ENCODE measurements at regions not wholly inside any gene's neighbourhood (a gene's known extent, or its start where the extent isn't known, plus 50 kb on each side); places are given as distances from the start of the nearest gene placed in this dataset.
A peak's percentile ranks its signal among the peaks of the same experiment; 100 is the strongest.

DNA sequence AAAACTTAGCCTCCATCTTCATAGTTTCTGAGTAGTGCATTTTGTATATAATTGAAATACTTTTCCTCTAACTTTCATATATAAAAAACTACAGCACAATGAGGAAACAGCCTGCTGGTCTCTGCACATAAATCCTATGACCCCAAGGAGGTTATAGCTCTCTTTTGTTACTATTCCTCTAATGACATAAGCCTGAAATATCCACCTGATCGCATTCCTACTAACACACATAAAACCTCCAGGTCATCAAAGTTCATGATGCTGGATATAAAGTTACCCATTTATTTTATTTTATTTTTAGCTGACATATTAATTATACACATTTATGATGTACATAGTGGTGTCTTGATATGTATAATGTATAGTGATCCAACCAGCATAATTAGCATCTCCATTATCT lies 1042.0 kb upstream of the B3GALT2 start:
- peaks cover 39% of the 10 kb centered on the region for H3K9me3 ChIP-seq (ENCODE audit: control insufficient read depth, insufficient read depth, low read length)
- H3K79me2 ChIP-seq (ENCODE audit: control insufficient read depth, low read length) = no peaks in the 10 kb centered on the region
- no peaks in the 10 kb centered on the region for H3K27me3 ChIP-seq (ENCODE audit: control insufficient read depth, low read length)
- H4K20me1 ChIP-seq (ENCODE audit: control insufficient read depth, insufficient read depth, low read depth, low read length) = no peaks in the 10 kb centered on the region
- H3K4me3 ChIP-seq (ENCODE audit: low read length) = no peak overlapping the region
- no peak overlapping the region for H3K4me2 ChIP-seq (ENCODE audit: low read length)
- no peak for TF ChIP-seq CTCF (IDR thresholded peaks at IDR 0.05; ENCODE audit: low read depth, low read length, poor library complexity, severe bottlenecking)
- no peak for TF ChIP-seq EZH2phosphoT487 (IDR thresholded peaks at IDR 0.05; ENCODE audit: borderline replicate concordance, low read length)
- H3K4me1 ChIP-seq (ENCODE audit: control insufficient read depth, low read length) = peaks cover 52% of the 10 kb centered on the region
- H3K9me2 ChIP-seq (replicated peaks; ENCODE audit: control insufficient read depth, low read length) = no peaks in the 10 kb centered on the region
- H3F3A ChIP-seq (ENCODE audit: control insufficient read depth, insufficient read depth) = peaks cover 9% of the 10 kb centered on the region
- peaks cover 54% of the 10 kb centered on the region for H3K36me3 ChIP-seq (ENCODE audit: control insufficient read depth, low read length)
- peak overlapping the region; percentile 95 for H3K27ac ChIP-seq (ENCODE audit: low read depth, low read length)

- Histone ChIP-seq H3K36me3 (ENCODE audit: control insufficient read depth, low read length) (peaks cover 67% of the 10 kb centered on the region), H3K79me2 (ENCODE audit: control insufficient read depth, low read length) (no peaks in the 10 kb centered on the region)
These were observed 1040.7 kb upstream of the B3GALT2 start for GRCh38 chr1:194227161-194227560.

GRCh38 chr1:194225821-194226220 lies 1039.4 kb upstream of the B3GALT2 start:
- peak overlapping the region; percentile 95 for H3K27ac ChIP-seq (ENCODE audit: low read depth, low read length)
- peaks cover 56% of the 10 kb centered on the region for H3K4me1 ChIP-seq (ENCODE audit: control insufficient read depth, low read length)
- no peak for TF ChIP-seq CTCF (IDR thresholded peaks at IDR 0.05; ENCODE audit: low read depth, low read length, poor library complexity, severe bottlenecking)
- TF ChIP-seq EZH2phosphoT487 (IDR thresholded peaks at IDR 0.05; ENCODE audit: borderline replicate concordance, low read length) = no peak
- H3K27me3 ChIP-seq (ENCODE audit: control insufficient read depth, low read length) = no peaks in the 10 kb centered on the region
- H3K9me3 ChIP-seq (ENCODE audit: control insufficient read depth, insufficient read depth, low read length) = peaks cover 51% of the 10 kb centered on the region
- H4K20me1 ChIP-seq (ENCODE audit: control insufficient read depth, insufficient read depth, low read depth, low read length) = no peaks in the 10 kb centered on the region
- H3K4me3 ChIP-seq (ENCODE audit: low read length) = peak overlapping the region; percentile 53
- peaks cover 9% of the 10 kb centered on the region for H3F3A ChIP-seq (ENCODE audit: control insufficient read depth, insufficient read depth)
- no peaks in the 10 kb centered on the region for H3K79me2 ChIP-seq (ENCODE audit: control insufficient read depth, low read length)
- peak overlapping the region; percentile 75 for H3K4me2 ChIP-seq (ENCODE audit: low read length)
- no peaks in the 10 kb centered on the region for H3K9me2 ChIP-seq (replicated peaks; ENCODE audit: control insufficient read depth, low read length)
- peaks cover 70% of the 10 kb centered on the region for H3K36me3 ChIP-seq (ENCODE audit: control insufficient read depth, low read length)

More at GRCh38 chr1:194227161-194227560, 1040.7 kb upstream of the B3GALT2 start:
- Histone ChIP-seq H3K9me2 (replicated peaks; ENCODE audit: control insufficient read depth, low read length) (no peaks in the 10 kb centered on the region), H3K4me3 (ENCODE audit: low read length) (peak overlapping the region; percentile 13; the same call in 1 of the 2 replicates), H3K27ac (ENCODE audit: low read depth, low read length) (peak overlapping the region; percentile 95), H3K4me1 (ENCODE audit: control insufficient read depth, low read length) (peaks cover 56% of the 10 kb centered on the region), H3F3A (ENCODE audit: control insufficient read depth, insufficient read depth) (peaks cover 9% of the 10 kb centered on the region), H3K27me3 (ENCODE audit: control insufficient read depth, low read length) (no peaks in the 10 kb centered on the region), H3K9me3 (ENCODE audit: control insufficient read depth, insufficient read depth, low read length) (peaks cover 52% of the 10 kb centered on the region), H4K20me1 (ENCODE audit: control insufficient read depth, insufficient read depth, low read depth, low read length) (no peaks in the 10 kb centered on the region), H3K4me2 (ENCODE audit: low read length) (peak overlapping the region; percentile 75)
- no peak for TF ChIP-seq EZH2phosphoT487 (IDR thresholded peaks at IDR 0.05; ENCODE audit: borderline replicate concordance, low read length)

DNA sequence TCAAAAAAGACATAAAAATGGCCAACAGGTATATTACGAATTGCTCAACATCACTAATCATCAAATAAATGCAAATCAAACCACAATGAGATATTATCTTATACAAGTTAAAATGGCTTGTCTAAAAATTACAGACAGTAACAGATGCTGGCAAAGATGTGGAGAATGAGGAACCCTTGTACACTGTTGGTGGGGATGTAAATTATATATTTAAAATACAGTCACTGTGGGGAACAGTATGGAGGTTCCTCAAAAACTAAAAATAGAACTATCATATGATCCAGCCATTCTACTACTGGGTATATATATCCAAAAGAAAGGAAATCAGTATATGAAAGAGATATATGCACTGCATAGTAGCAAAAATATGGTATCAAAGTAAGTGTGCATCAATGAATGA lies 1037.2 kb upstream of the B3GALT2 start:
- no peak overlapping the region for H3K4me2 ChIP-seq (ENCODE audit: low read length)

More for the DNA sequence above, 1037.2 kb upstream of the B3GALT2 start:
- Histone ChIP-seq H3K9me3 (ENCODE audit: control insufficient read depth, insufficient read depth, low read length) (peaks cover 30% of the 10 kb centered on the region), H3K27ac (ENCODE audit: low read depth, low read length) (no peak overlapping the region), H3K79me2 (ENCODE audit: control insufficient read depth, low read length) (no peaks in the 10 kb centered on the region), H3K4me3 (ENCODE audit: low read length) (no peak overlapping the region), H3F3A (ENCODE audit: control insufficient read depth, insufficient read depth) (peaks cover 9% of the 10 kb centered on the region), H3K9me2 (replicated peaks; ENCODE audit: control insufficient read depth, low read length) (no peaks in the 10 kb centered on the region), H3K27me3 (ENCODE audit: control insufficient read depth, low read length) (no peaks in the 10 kb centered on the region), H3K36me3 (ENCODE audit: control insufficient read depth, low read length) (peaks cover 57% of the 10 kb centered on the region), H4K20me1 (ENCODE audit: control insufficient read depth, insufficient read depth, low read depth, low read length) (no peaks in the 10 kb centered on the region), H3K4me1 (ENCODE audit: control insufficient read depth, low read length) (peaks cover 50% of the 10 kb centered on the region)
- TF ChIP-seq EZH2phosphoT487 (IDR thresholded peaks at IDR 0.05; ENCODE audit: borderline replicate concordance, low read length) (no peak), CTCF (IDR thresholded peaks at IDR 0.05; ENCODE audit: low read depth, low read length, poor library complexity, severe bottlenecking) (no peak)
